H9 (cell line): ENCODE measurements at regions not wholly inside any gene's neighbourhood (a gene's known extent, or its start where the extent isn't known, plus 50 kb on each side); places are given as distances from the start of the nearest gene placed in this dataset.

ENCODE experiments used
- DNase-seq: peaks from one replicate; pipeline ENCODE4 v3.0.0-alpha.2; 2017
- H2AFZ ChIP-seq: one replicate; pipeline ENCODE4 v1.6.1; 2013; ENCODE audit warnings: mild to moderate bottlenecking, low read length, control low read depth, moderate library complexity
- H2AK5ac ChIP-seq: 2 replicates; pipeline ENCODE4 v1.6.1; 2013; ENCODE audit warnings: low read length, control low read depth, mixed read lengths; ENCODE audit not compliant: insufficient read length
- H2BK120ac ChIP-seq: one replicate; pipeline ENCODE4 v1.6.1; 2013; ENCODE audit warnings: low read depth, mild to moderate bottlenecking, low read length, control low read depth, inconsistent platforms; ENCODE audit not compliant: poor library complexity, severe bottlenecking
- H2BK12ac ChIP-seq: 2 replicates; pipeline ENCODE4 v1.6.1; 2013; ENCODE audit warnings: low read length, control low read depth, mixed read lengths, low read depth; ENCODE audit not compliant: insufficient read length
- H2BK15ac ChIP-seq: 2 replicates; pipeline ENCODE4 v1.6.1; 2013; ENCODE audit warnings: low read depth, low read length, control low read depth
- H2BK20ac ChIP-seq: one replicate; pipeline ENCODE4 v1.6.1; 2013; ENCODE audit warnings: low read depth, mild to moderate bottlenecking, low read length, control low read depth, inconsistent platforms; ENCODE audit not compliant: poor library complexity, severe bottlenecking
- H2BK5ac ChIP-seq: 2 replicates; pipeline ENCODE4 v1.6.1; 2013; ENCODE audit warnings: low read length, control low read depth, mixed read lengths; ENCODE audit not compliant: insufficient read length
- H3K14ac ChIP-seq: 2 replicates; pipeline ENCODE4 v1.6.1; 2013; ENCODE audit warnings: low read length, control low read depth; ENCODE audit not compliant: insufficient read depth
- H3K18ac ChIP-seq: 2 replicates; pipeline ENCODE4 v1.6.1; 2013; ENCODE audit warnings: low read depth, mild to moderate bottlenecking, mixed read lengths, low read length, control low read depth; ENCODE audit not compliant: insufficient read length
- H3K23ac ChIP-seq: 2 replicates; pipeline ENCODE4 v1.6.1; 2013; ENCODE audit warnings: low read length, control low read depth, mixed read lengths, low read depth; ENCODE audit not compliant: insufficient read length
- H3K23me2 ChIP-seq: 2 replicates; pipeline ENCODE4 v1.6.1; 2013; ENCODE audit warnings: low read depth, mild to moderate bottlenecking, mixed read lengths, low read length, control low read depth; ENCODE audit not compliant: insufficient read length, poor library complexity, severe bottlenecking
- H3K27ac ChIP-seq: 2 replicates; pipeline ENCODE4 v1.5.1; 2013; ENCODE audit warnings: low read length, control low read depth, mixed read lengths, low read depth; ENCODE audit not compliant: insufficient read length
- H3K27me3 ChIP-seq: 2 replicates; pipeline ENCODE4 v1.6.1; 2013; ENCODE audit warnings: low read length, control low read depth, inconsistent platforms; ENCODE audit not compliant: insufficient read depth
- H3K4ac ChIP-seq: 2 replicates; pipeline ENCODE4 v1.6.1; 2013; ENCODE audit warnings: low read depth, mild to moderate bottlenecking, control low read depth, inconsistent platforms, low read length, moderate library complexity
- H3K4me1 ChIP-seq: 2 replicates; pipeline ENCODE4 v1.6.1; 2013; ENCODE audit warnings: low read length, control low read depth, inconsistent platforms; ENCODE audit not compliant: insufficient read depth
- H3K4me2 ChIP-seq: 2 replicates; pipeline ENCODE4 v1.6.1; 2013; ENCODE audit warnings: low read length, control low read depth, mixed read lengths; ENCODE audit not compliant: insufficient read length, insufficient read depth
- H3K56ac ChIP-seq: 2 replicates; pipeline ENCODE4 v1.6.1; 2013; ENCODE audit warnings: low read depth, mild to moderate bottlenecking, mixed read lengths, low read length, control low read depth; ENCODE audit not compliant: insufficient read length
- H3K79me1 ChIP-seq: 2 replicates; pipeline ENCODE4 v1.6.1; 2013; ENCODE audit warnings: low read depth, mild to moderate bottlenecking, moderate library complexity, low read length, control low read depth, inconsistent platforms; ENCODE audit not compliant: insufficient read depth, poor library complexity, severe bottlenecking
- H3K79me2 ChIP-seq: 2 replicates; pipeline ENCODE4 v1.6.1; 2013; ENCODE audit warnings: low read length, control low read depth, inconsistent platforms; ENCODE audit not compliant: insufficient read depth
- H3K9ac ChIP-seq: 2 replicates; pipeline ENCODE4 v1.6.1; 2013; ENCODE audit warnings: low read length, control low read depth, mixed read lengths; ENCODE audit not compliant: insufficient read length; ENCODE audit errors: extremely low read depth
- H3K9me3 ChIP-seq: one replicate; pipeline ENCODE4 v1.6.1; 2013; ENCODE audit warnings: low read depth, low read length, inconsistent platforms; ENCODE audit not compliant: control insufficient read depth
- H3T11ph ChIP-seq: one replicate; pipeline ENCODE4 v1.6.1; 2013; ENCODE audit warnings: mild to moderate bottlenecking, low read length, control low read depth, inconsistent platforms
- H4K20me1 ChIP-seq: one replicate; pipeline ENCODE4 v1.6.1; 2013; ENCODE audit not compliant: control insufficient read depth, insufficient read length, insufficient read depth
- H4K5ac ChIP-seq: 2 replicates; pipeline ENCODE4 v1.6.1; 2013; ENCODE audit warnings: low read depth, mild to moderate bottlenecking, mixed read lengths, low read length, control low read depth; ENCODE audit not compliant: insufficient read length
- H4K8ac ChIP-seq: replicated peaks from 2 replicates; pipeline ENCODE4 v1.6.1; 2013; ENCODE audit warnings: low read length, control low read depth, mixed read lengths, low read depth; ENCODE audit not compliant: insufficient read length
- H4K91ac ChIP-seq: 2 replicates; pipeline ENCODE4 v1.6.1; 2013; ENCODE audit warnings: low read depth, mild to moderate bottlenecking, moderate library complexity, mixed read lengths, low read length, control low read depth; ENCODE audit not compliant: insufficient read length
- H3K27ac Mint-ChIP-seq, 3 experiments: 2 replicates in 2 of 3; 3 replicates in 1 of 3; pipeline ENCODE4 v1.8.0; 2020 to 2021; ENCODE audit warnings: mixed read lengths in 3 of 3, mild to moderate bottlenecking in 1 of 3, moderate library complexity in 1 of 3
- H3K27me3 Mint-ChIP-seq: 2 replicates; pipeline ENCODE4 v1.8.0; 2021; ENCODE audit warnings: low read depth, mild to moderate bottlenecking, moderate library complexity, mixed read lengths
- H3K36me3 Mint-ChIP-seq, 3 experiments: 2 replicates in 2 of 3; 3 replicates in 1 of 3; pipeline ENCODE4 v1.8.0; 2020 to 2021; ENCODE audit warnings: low read depth in 3 of 3, mixed read lengths in 3 of 3; ENCODE audit not compliant: insufficient read depth in 1 of 3
- H3K4me1 Mint-ChIP-seq, 2 experiments: 2 replicates each; pipeline ENCODE4 v1.8.0; 2020; ENCODE audit warnings: mixed read lengths in 2 of 2
- H3K4me3 Mint-ChIP-seq, 2 experiments: 2 replicates in 1 of 2; 3 replicates in 1 of 2; pipeline ENCODE4 v1.8.0; 2020 to 2021; ENCODE audit warnings: mild to moderate bottlenecking in 2 of 2, mixed read lengths in 2 of 2, moderate library complexity in 1 of 2
- H3K9me3 Mint-ChIP-seq, 2 experiments: 2 replicates in 1 of 2; 3 replicates in 1 of 2; pipeline ENCODE4 v1.8.0; 2020; ENCODE audit warnings: mild to moderate bottlenecking in 2 of 2, mixed read lengths in 2 of 2, moderate library complexity in 1 of 2
- CTCF ChIP-seq: fragments of 200-600 bp; sonication (generic); conservative IDR thresholded peaks from 3 replicates; pipeline ENCODE4 v1.8.0; 2021; ENCODE audit warnings: antibody characterized with exemption, mild to moderate bottlenecking

DNA sequence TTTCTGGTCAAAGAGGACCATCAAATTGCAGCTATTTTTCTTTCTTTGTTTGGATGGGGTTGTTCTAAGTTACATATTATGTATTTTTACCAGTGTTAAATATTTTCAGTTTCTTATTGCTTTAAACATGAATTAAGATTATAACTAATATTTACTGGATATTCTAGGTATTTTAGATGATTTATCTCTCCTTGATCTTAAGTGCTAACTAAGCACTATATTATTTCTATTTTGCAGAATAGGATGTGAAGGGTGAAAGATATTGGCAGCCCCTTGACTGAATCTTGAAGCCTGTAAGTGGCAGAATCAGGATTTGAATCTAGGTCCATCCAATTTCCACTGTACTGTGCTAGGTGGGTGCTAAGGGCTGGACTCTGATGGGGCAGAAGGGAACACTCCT lies 307.3 kb upstream of the CCL2 start:
- no peak overlapping the region for H3K27ac Mint-ChIP-seq
- no peak overlapping the region for H3K23ac ChIP-seq
- no peak overlapping the region for H3K4me3 Mint-ChIP-seq
- H4K5ac ChIP-seq, result no peak overlapping the region
- H4K91ac ChIP-seq, result no peak overlapping the region
- no peaks in the 10 kb centered on the region for H3K9me3 ChIP-seq
- H2AK5ac ChIP-seq, result no peak overlapping the region
- no peak overlapping the region for H2BK15ac ChIP-seq
- no peak overlapping the region for H2AFZ ChIP-seq
- no peaks in the 10 kb centered on the region for H3K23me2 ChIP-seq
- H4K8ac ChIP-seq, result no peak overlapping the region
- no peak overlapping the region for H3K4me2 ChIP-seq
- no peak for DNase-seq
- H3K9ac ChIP-seq, result no peak overlapping the region
- no peak overlapping the region for H3K4ac ChIP-seq
- H3K4me1 ChIP-seq, result no peaks in the 10 kb centered on the region
- TF ChIP-seq CTCF, result no peak
- no peaks in the 10 kb centered on the region for H3K9me3 Mint-ChIP-seq
- no peaks in the 10 kb centered on the region for H4K20me1 ChIP-seq
- H2BK120ac ChIP-seq, result no peak overlapping the region
- H3K56ac ChIP-seq, result no peak overlapping the region
- H3K27me3 Mint-ChIP-seq, result peaks cover 3% of the 10 kb centered on the region
- H3T11ph ChIP-seq, result no peak overlapping the region
- no peak overlapping the region for H3K18ac ChIP-seq
- no peaks in the 10 kb centered on the region for H3K4me1 Mint-ChIP-seq
- H3K79me1 ChIP-seq, result no peaks in the 10 kb centered on the region
- no peak overlapping the region for H2BK5ac ChIP-seq
- H3K14ac ChIP-seq, result no peak overlapping the region
- H2BK20ac ChIP-seq, result no peak overlapping the region
- H2BK12ac ChIP-seq, result no peak overlapping the region
- no peaks in the 10 kb centered on the region for H3K27me3 ChIP-seq
- H3K79me2 ChIP-seq, result no peaks in the 10 kb centered on the region
- no peaks in the 10 kb centered on the region for H3K36me3 Mint-ChIP-seq
- H3K27ac ChIP-seq, result no peak overlapping the region
